HUES6 (cell line): ENCODE measurements at regions not wholly inside any gene's neighbourhood (a gene's known extent, or its start where the extent isn't known, plus 50 kb on each side); places are given as distances from the start of the nearest gene placed in this dataset.
A peak's percentile ranks its signal among the peaks of the same experiment; 100 is the strongest.

Experiments
- H3K27ac ChIP-seq: 2 replicates; pipeline ENCODE4 v1.7.0; 2013; ENCODE audit warnings: low read depth, mild to moderate bottlenecking, low read length, inconsistent platforms
- H3K27me3 ChIP-seq: 2 replicates; pipeline ENCODE4 v1.6.1; 2013; ENCODE audit warnings: low read length; ENCODE audit not compliant: control insufficient read depth, insufficient read depth
- H3K36me3 ChIP-seq: 2 replicates; pipeline ENCODE4 v1.6.1; 2013; ENCODE audit warnings: low read length; ENCODE audit not compliant: control insufficient read depth, insufficient read depth
- H3K4me1 ChIP-seq: 2 replicates; pipeline ENCODE4 v1.6.1; 2013; ENCODE audit warnings: low read length; ENCODE audit not compliant: control insufficient read depth, insufficient read depth
- H3K4me3 ChIP-seq: 2 replicates; pipeline ENCODE4 v1.5.1; 2013; ENCODE audit warnings: low read depth, low read length
- H3K9ac ChIP-seq: one replicate; pipeline ENCODE4 v1.6.1; 2013; ENCODE audit warnings: mild to moderate bottlenecking, low read length
- H3K9me3 ChIP-seq: 2 replicates; pipeline ENCODE4 v1.6.1; 2013; ENCODE audit warnings: low read depth, low read length; ENCODE audit not compliant: control insufficient read depth, insufficient read depth

- Histone ChIP-seq H3K36me3 (no peaks in the 10 kb centered on the region), H3K27ac (peak overlapping the region; percentile 72; the same call in 1 of the 2 replicates), H3K27me3 (no peaks in the 10 kb centered on the region), H3K9me3 (peaks cover 3% of the 10 kb centered on the region; the same call in 1 of the 2 replicates), H3K9ac (peak overlapping the region; percentile 64), H3K4me3 (peak overlapping the region; percentile 34; the same call in 1 of the 2 replicates), H3K4me1 (peaks cover 11% of the 10 kb centered on the region)
Measured at GRCh38 chr2:81304154-81304830, 999.7 kb upstream of the LRRTM1 start.

- no peaks in the 10 kb centered on the region for H3K36me3 ChIP-seq
- no peak overlapping the region for H3K9ac ChIP-seq
- H3K27ac ChIP-seq: no peak overlapping the region
Measured at GRCh38 chr2:81303321-81303720, 998.8 kb upstream of the LRRTM1 start.

DNA sequence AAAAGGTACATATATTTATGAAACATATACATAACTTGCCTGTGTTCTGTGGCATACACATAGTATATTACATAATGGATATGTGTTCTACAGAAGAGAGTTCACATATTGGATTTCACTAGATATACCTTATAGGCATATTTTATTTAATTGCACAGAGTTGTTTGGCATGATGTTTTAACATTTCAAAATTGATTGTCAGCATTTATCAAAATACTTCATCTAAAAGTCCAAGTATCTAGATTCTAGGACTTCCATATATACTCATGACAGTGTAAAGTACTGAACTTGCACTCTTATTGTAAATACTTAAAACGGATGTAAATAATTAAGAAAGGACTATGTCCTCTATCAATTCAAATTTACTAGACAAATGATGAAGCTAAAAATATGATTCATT is 995.3 kb upstream of the LRRTM1 start:
- Histone ChIP-seq H3K4me1 (peaks cover 10% of the 10 kb centered on the region), H3K4me3 (no peak overlapping the region), H3K36me3 (no peaks in the 10 kb centered on the region), H3K27ac (no peak overlapping the region), H3K9me3 (peaks cover 3% of the 10 kb centered on the region; the same call in 1 of the 2 replicates), H3K9ac (no peak overlapping the region), H3K27me3 (no peaks in the 10 kb centered on the region)

More at GRCh38 chr2:81303321-81303720, 998.8 kb upstream of the LRRTM1 start:
- Histone ChIP-seq H3K9me3 (peaks cover 3% of the 10 kb centered on the region; the same call in 1 of the 2 replicates), H3K4me1 (peaks cover 11% of the 10 kb centered on the region), H3K27me3 (no peaks in the 10 kb centered on the region), H3K4me3 (no peak overlapping the region)

DNA sequence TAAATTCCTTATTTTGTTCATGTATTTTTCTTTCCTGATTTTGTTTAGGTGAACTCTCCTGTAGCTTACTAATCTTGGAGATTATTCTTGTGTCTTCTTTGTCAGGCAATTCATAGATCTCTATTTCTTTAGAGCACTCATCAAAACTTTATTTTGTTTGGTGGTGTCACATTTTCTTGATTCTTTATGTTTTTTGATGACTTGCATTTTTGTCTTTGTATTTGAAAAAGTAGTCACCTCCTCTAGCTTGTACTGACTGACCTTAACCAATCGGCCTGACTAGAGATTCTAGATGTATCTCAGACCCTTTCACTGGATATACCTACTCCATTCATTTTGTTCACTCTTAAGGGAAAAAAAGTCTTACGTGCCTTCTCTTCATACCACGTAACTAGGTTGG is 986.3 kb upstream of the LRRTM1 start:
- Histone ChIP-seq H3K27me3 (no peaks in the 10 kb centered on the region), H3K27ac (no peak overlapping the region), H3K9ac (no peak overlapping the region), H3K4me1 (no peaks in the 10 kb centered on the region), H3K9me3 (no peaks in the 10 kb centered on the region), H3K36me3 (no peaks in the 10 kb centered on the region), H3K4me3 (no peak overlapping the region)

- no peak overlapping the region for H3K27ac ChIP-seq
- no peaks in the 10 kb centered on the region for H3K4me1 ChIP-seq
- no peaks in the 10 kb centered on the region for H3K9me3 ChIP-seq
- no peaks in the 10 kb centered on the region for H3K27me3 ChIP-seq
- H3K36me3 ChIP-seq: no peaks in the 10 kb centered on the region
- no peak overlapping the region for H3K4me3 ChIP-seq
- no peak overlapping the region for H3K9ac ChIP-seq
Measured at GRCh38 chr2:81283081-81283480, 978.5 kb upstream of the LRRTM1 start.

- Histone ChIP-seq H3K4me1 (no peaks in the 10 kb centered on the region), H3K9ac (no peak overlapping the region), H3K4me3 (no peak overlapping the region), H3K27ac (no peak overlapping the region), H3K36me3 (no peaks in the 10 kb centered on the region), H3K27me3 (no peaks in the 10 kb centered on the region), H3K9me3 (no peaks in the 10 kb centered on the region)
Measured at GRCh38 chr2:81282151-81282769, 977.7 kb upstream of the LRRTM1 start.

- H3K4me1 ChIP-seq: no peaks in the 10 kb centered on the region
- H3K9me3 ChIP-seq: 0 out of 2 replicates have a peak, but pooled peaks cover 4% of the 10 kb centered on the region
- H3K36me3 ChIP-seq: no peaks in the 10 kb centered on the region
- H3K27me3 ChIP-seq: no peaks in the 10 kb centered on the region
- no peak overlapping the region for H3K4me3 ChIP-seq
- H3K9ac ChIP-seq: no peak overlapping the region
- H3K27ac ChIP-seq: no peak overlapping the region
Measured at GRCh38 chr2:81276595-81276994, 972.0 kb upstream of the LRRTM1 start.

DNA sequence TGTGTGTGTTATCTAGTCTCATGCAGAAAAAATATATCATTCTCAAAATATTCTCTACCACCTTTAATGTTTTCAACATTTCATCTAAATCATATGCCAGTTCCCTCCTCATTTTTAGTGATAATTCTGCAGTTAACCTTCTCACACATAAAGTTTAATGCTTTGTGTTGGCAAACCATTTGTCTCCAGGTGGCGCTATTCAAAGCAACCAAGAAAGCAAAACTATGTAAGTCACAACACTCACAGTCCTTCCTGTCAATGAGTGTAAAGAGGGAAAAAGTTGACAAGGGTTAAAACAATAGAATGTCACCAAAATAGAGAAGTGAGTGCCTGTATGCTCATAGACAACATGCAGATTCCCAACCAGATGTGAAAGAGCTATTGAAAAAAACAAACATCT is 961.6 kb upstream of the LRRTM1 start:
- no peaks in the 10 kb centered on the region for H3K27me3 ChIP-seq
- H3K9me3 ChIP-seq: peaks cover 2% of the 10 kb centered on the region; the same call in 1 of the 2 replicates
- no peaks in the 10 kb centered on the region for H3K4me1 ChIP-seq
- H3K27ac ChIP-seq: no peak overlapping the region
- no peak overlapping the region for H3K9ac ChIP-seq
- H3K36me3 ChIP-seq: no peaks in the 10 kb centered on the region
- H3K4me3 ChIP-seq: no peak overlapping the region

- Histone ChIP-seq H3K9me3 (no peaks in the 10 kb centered on the region; the same call in 1 of the 2 replicates), H3K27me3 (no peaks in the 10 kb centered on the region), H3K27ac (no peak overlapping the region), H3K36me3 (no peaks in the 10 kb centered on the region), H3K4me3 (no peak overlapping the region), H3K9ac (no peak overlapping the region), H3K4me1 (no peaks in the 10 kb centered on the region)
Measured at GRCh38 chr2:81263989-81264388, 959.4 kb upstream of the LRRTM1 start.

DNA sequence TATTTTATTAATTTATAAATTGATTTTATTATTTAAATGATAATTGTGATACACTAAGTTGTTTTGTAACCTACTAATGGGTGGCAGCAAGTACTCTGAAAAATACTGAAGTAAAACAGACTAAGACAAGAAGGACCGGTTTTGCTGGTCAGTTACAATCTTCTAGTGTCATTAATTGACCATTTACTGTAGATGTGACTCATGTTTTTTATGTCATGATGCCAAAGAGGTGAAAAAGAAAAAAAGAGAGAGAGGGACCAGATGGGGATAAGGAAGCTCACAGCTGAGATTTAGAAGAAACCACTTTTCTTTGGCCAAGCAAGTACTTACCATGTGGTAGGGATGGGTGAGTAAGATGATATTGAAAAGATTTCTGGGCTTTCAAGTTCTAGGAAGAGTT is 955.8 kb upstream of the LRRTM1 start:
- H3K36me3 ChIP-seq: no peaks in the 10 kb centered on the region
- H3K27me3 ChIP-seq: no peaks in the 10 kb centered on the region
- H3K9me3 ChIP-seq: no peaks in the 10 kb centered on the region
- no peak overlapping the region for H3K9ac ChIP-seq
- no peaks in the 10 kb centered on the region for H3K4me1 ChIP-seq
- H3K4me3 ChIP-seq: no peak overlapping the region
- no peak overlapping the region for H3K27ac ChIP-seq

DNA sequence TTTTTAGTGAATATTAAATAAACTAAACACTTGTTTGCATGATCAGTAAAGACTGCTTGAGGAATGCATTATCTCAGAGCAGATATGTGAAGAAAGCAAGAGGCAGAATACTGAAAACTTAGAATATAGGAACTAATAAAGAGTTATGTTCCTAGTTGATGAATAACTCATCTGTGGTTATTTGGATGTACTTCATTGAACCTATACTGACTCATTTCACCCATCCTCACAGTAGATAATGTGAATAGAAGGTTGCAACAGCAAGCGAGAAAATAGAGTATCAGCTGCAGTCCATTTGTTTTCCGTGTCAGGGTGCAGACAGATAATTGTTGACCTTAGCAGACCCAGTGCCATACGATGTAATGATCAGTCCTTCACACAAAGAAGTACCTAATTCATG is 945.7 kb upstream of the LRRTM1 start:
- Histone ChIP-seq H3K27ac (no peak overlapping the region), H3K4me3 (no peak overlapping the region), H3K27me3 (no peaks in the 10 kb centered on the region)

More for the DNA sequence above, 945.7 kb upstream of the LRRTM1 start:
- H3K9me3 ChIP-seq: no peaks in the 10 kb centered on the region
- no peaks in the 10 kb centered on the region for H3K36me3 ChIP-seq
- no peak overlapping the region for H3K9ac ChIP-seq
- H3K4me1 ChIP-seq: no peaks in the 10 kb centered on the region
